A549 (cell line): ENCODE measurements at regions not wholly inside any gene's neighbourhood (a gene's known extent, or its start where the extent isn't known, plus 50 kb on each side); places are given as distances from the start of the nearest gene placed in this dataset.
A peak's percentile ranks its signal among the peaks of the same experiment; 100 is the strongest.

Experiments
- ATAC-seq, 2 experiments: fragments of 200-7000 bp in 1 of 2; fragments of >200 bp in 1 of 2; cut with Nextera tagmentation in 1 of 2; cut with Tn5 transposase in 1 of 2; 3 replicates each; pipeline versions ENCODE4 v1.8.0 to v1.9.1; 2018 to 2020; ENCODE audit warnings: mild to moderate bottlenecking in 1 of 2, moderate library complexity in 1 of 2
- CTCF ChIA-PET: fragments of 300-600 bp; sonication (Branson Sonifier 250); formaldehyde crosslinking; extraction: SDS; loops from one replicate; lab custom pipeline; 2021; ENCODE audit warnings: antibody characterized with exemption, inconsistent platforms; lab: Yijun Ruan, JAX
- POLR2A ChIA-PET: fragments of 350-600 bp; formaldehyde crosslinking; extraction: SDS; loops from one replicate; lab custom pipeline; 2021; ENCODE audit warnings: antibody characterized with exemption, inconsistent platforms; lab: Yijun Ruan, JAX
- DNase-seq, 2 experiments: peaks; one replicate each; pipeline versions ENCODE4 v3.0.0 to v3.0.0-alpha.2; 2011 to 2016; ENCODE audit warnings: low read depth in 1 of 2, low spot score in 1 of 2
- FAIRE-seq: peaks from 2 replicates; lab custom pipeline; 2011; peaks lifted over from hg19 to GRCh38; lab: Jason Lieb, UNC
- H3K27ac ChIP-seq, 2 experiments: fragments of >200 bp; sonication (Bioruptor Twin); formaldehyde crosslinking; 3 replicates each; pipeline ENCODE4 v1.5.1; 2016 to 2017
- H3K4me1 ChIP-seq: fragments of >200 bp; sonication (Bioruptor Twin); formaldehyde crosslinking; 3 replicates; pipeline ENCODE4 v1.6.1; 2016
- H3K4me2 ChIP-seq: fragments of >200 bp; sonication (Bioruptor Twin); formaldehyde crosslinking; 3 replicates; pipeline ENCODE4 v1.6.1; 2016
- H3K4me3 ChIP-seq: fragments of >200 bp; sonication (Bioruptor Twin); formaldehyde crosslinking; 3 replicates; pipeline ENCODE4 v1.5.1; 2016
- H3K9me3 ChIP-seq: fragments of >200 bp; sonication (Bioruptor Twin); formaldehyde crosslinking; 3 replicates; pipeline ENCODE4 v1.6.1; 2016
- CBX2 ChIP-seq: fragments of 200-600 bp; sonication (generic); IDR thresholded peaks from 2 replicates; pipeline ENCODE4 v1.6.1; 2016; ENCODE audit warnings: low read depth, mild to moderate bottlenecking, borderline replicate concordance
- CTCF ChIP-seq: fragments of >200 bp; sonication (Bioruptor Twin); formaldehyde crosslinking; IDR thresholded peaks from 3 replicates; pipeline ENCODE4 v1.5.1; 2016
- E2F6 ChIP-seq: IDR thresholded peaks from 2 replicates; pipeline ENCODE4 v1.6.1; 2012; ENCODE audit warnings: low read depth, borderline replicate concordance
- EHF ChIP-seq: fragments of 250-450 bp; sonication (Bioruptor Pico); IDR thresholded peaks from 2 replicates; pipeline ENCODE4 v1.5.0; 2020; ENCODE audit warnings: mild to moderate bottlenecking
- ESRRA ChIP-seq: fragments of 150-350 bp; IDR thresholded peaks from 2 replicates; pipeline ENCODE4 v1.6.1; 2014; ENCODE audit warnings: mild to moderate bottlenecking, low read length, borderline replicate concordance
- FOSB ChIP-seq: fragments of 250-450 bp; sonication (Bioruptor Pico); IDR thresholded peaks from 2 replicates; pipeline ENCODE4 v1.5.0; 2020; ENCODE audit warnings: mild to moderate bottlenecking, moderate library complexity
- FOSL2 ChIP-seq, 2 experiments: fragments of 450-650 bp in 1 of 2; fragments of >200 bp in 1 of 2; sonication (Bioruptor Twin) in 1 of 2; formaldehyde crosslinking; IDR thresholded peaks; 2 replicates each; pipeline versions ENCODE4 v1.5.0 to v1.6.1; 2016 to 2020; ENCODE audit warnings: mild to moderate bottlenecking in 1 of 2, moderate library complexity in 1 of 2
- FOXS1 ChIP-seq: fragments of 250-450 bp; sonication (Bioruptor Pico); IDR thresholded peaks from 2 replicates; pipeline ENCODE4 v1.5.0; 2020; ENCODE audit warnings: mild to moderate bottlenecking, moderate library complexity
- GATA3 ChIP-seq: IDR thresholded peaks from 2 replicates; pipeline ENCODE4 v1.6.1; 2012; ENCODE audit warnings: borderline replicate concordance
- HES2 ChIP-seq: fragments of >200 bp; sonication (Bioruptor Twin); formaldehyde crosslinking; IDR thresholded peaks from 2 replicates; pipeline ENCODE4 v1.6.1; 2016
- HOXA7 ChIP-seq: fragments of 250-450 bp; sonication (Bioruptor Pico); IDR thresholded peaks from 2 replicates; pipeline ENCODE4 v1.5.0; 2020; ENCODE audit warnings: mild to moderate bottlenecking, moderate library complexity
- HOXB13 ChIP-seq: fragments of 250-450 bp; sonication (Bioruptor Pico); IDR thresholded peaks from 2 replicates; pipeline ENCODE4 v1.5.0; 2020; ENCODE audit warnings: low read depth, mild to moderate bottlenecking, moderate library complexity
- HOXB5 ChIP-seq: fragments of 250-450 bp; sonication (Bioruptor Pico); IDR thresholded peaks from 2 replicates; pipeline ENCODE4 v1.5.0; 2020; ENCODE audit warnings: mild to moderate bottlenecking, moderate library complexity
- MAFK ChIP-seq: fragments of 450-650 bp; IDR thresholded peaks from 2 replicates; pipeline ENCODE4 v1.6.1; 2014; ENCODE audit not compliant: partially characterized antibody
- NFE2L2 ChIP-seq: fragments of 150-350 bp; conservative IDR thresholded peaks from 2 replicates; pipeline ENCODE4 v1.6.1; 2014; ENCODE audit warnings: low read length
- NPAS2 ChIP-seq: fragments of 250-450 bp; sonication (Bioruptor Pico); IDR thresholded peaks from 2 replicates; pipeline ENCODE4 v1.8.0; 2022; ENCODE audit warnings: mild to moderate bottlenecking, moderate library complexity, borderline replicate concordance
- NR3C1 ChIP-seq: fragments of >200 bp; sonication (Bioruptor Twin); formaldehyde crosslinking; IDR thresholded peaks from 3 replicates; pipeline ENCODE4 v1.6.1; 2017
- POLR2AphosphoS2 ChIP-seq: conservative IDR thresholded peaks from 2 replicates; pipeline ENCODE4 v1.6.1; 2012; ENCODE audit warnings: low read length, improper control_type of control experiment, inconsistent platforms
- RAD21 ChIP-seq, 2 experiments: fragments of >200 bp in 1 of 2; sonication (Bioruptor Twin) in 1 of 2; formaldehyde crosslinking in 1 of 2; IDR thresholded peaks in 1 of 2; conservative IDR thresholded peaks in 1 of 2; 2 replicates in 1 of 2; 3 replicates in 1 of 2; pipeline ENCODE4 v1.6.1; 2012 to 2018; ENCODE audit warnings: inconsistent platforms in 1 of 2
- RNF2 ChIP-seq: fragments of 200-600 bp; sonication (generic); IDR thresholded peaks from 2 replicates; pipeline ENCODE4 v1.6.1; 2016; ENCODE audit warnings: low read depth, mild to moderate bottlenecking, antibody characterized with exemption, moderate library complexity, borderline replicate concordance
- SREBF2 ChIP-seq: fragments of 450-650 bp; IDR thresholded peaks from 2 replicates; pipeline ENCODE4 v1.6.1; 2014; ENCODE audit warnings: mild to moderate bottlenecking, moderate library complexity
- TFCP2L1 ChIP-seq: fragments of 250-450 bp; sonication (Bioruptor Pico); IDR thresholded peaks from 2 replicates; pipeline ENCODE4 v1.5.0; 2021; ENCODE audit warnings: mild to moderate bottlenecking
- USF2 ChIP-seq: fragments of 450-650 bp; IDR thresholded peaks from 2 replicates; pipeline ENCODE4 v1.6.1; 2014; ENCODE audit warnings: antibody characterized with exemption
- ZFP36 ChIP-seq: fragments of 450-650 bp; IDR thresholded peaks from 2 replicates; pipeline ENCODE4 v1.6.1; 2014; ENCODE audit warnings: borderline replicate concordance; ENCODE audit not compliant: partially characterized antibody
- ZNF302 ChIP-seq: fragments of 250-450 bp; sonication (Bioruptor Pico); IDR thresholded peaks from 2 replicates; pipeline ENCODE4 v1.9.0; 2021; ENCODE audit warnings: inconsistent platforms, mild to moderate bottlenecking, moderate library complexity
- ZSCAN20 ChIP-seq: fragments of 250-450 bp; sonication (Bioruptor Pico); IDR thresholded peaks from 2 replicates; pipeline ENCODE4 v1.8.0; 2022; ENCODE audit warnings: mild to moderate bottlenecking, moderate library complexity
- WGBS: methylation state at CpG from one replicate; pipeline ENCODE4 v1.1.6; 2017; ENCODE audit errors: missing lambda C conversion rate; 5-methylcytosine and 5-hydroxymethylcytosine counted together

- Histone ChIP-seq H3K4me2 (no peak overlapping the region), H3K4me3 (no peak overlapping the region), H3K4me1 (no peaks in the 10 kb centered on the region), H3K9me3 (peaks cover 5% of the 10 kb centered on the region; the same call in 2 of the 3 replicates), H3K27ac (no peak overlapping the region)
- ATAC-seq (no peak), DNase-seq (no peak), FAIRE-seq (no peak)
- ChIA-PET CTCF (no interaction called here), POLR2A (no interaction called here)
- WGBS, result 26% methylated on average over 3 of the region's 3 CpGs
- TF ChIP-seq E2F6 (no peak), RAD21 (conservative IDR thresholded peaks at IDR 0.05 in 1 of 2, IDR thresholded peaks at IDR 0.05 in 1 of 2) (no peak), USF2 (no peak), TFCP2L1 (CRISPR knock-in tag) (no peak), HES2 (no peak)
These were observed 129.1 kb upstream of the ALKAL2 start for GRCh38 chr2:417006-417405.

GRCh38 chr2:415986-416610 is 128.2 kb upstream of the ALKAL2 start:
- Histone ChIP-seq H3K4me3 (no peak overlapping the region), H3K4me1 (no peaks in the 10 kb centered on the region), H3K9me3 (peaks cover 3% of the 10 kb centered on the region; the same call in 1 of the 3 replicates), H3K4me2 (no peak overlapping the region), H3K27ac (no peak overlapping the region)
- no peak for ATAC-seq
- TF ChIP-seq MAFK, result no peak
- TF ChIP-seq HOXB5, result no peak
- TF ChIP-seq ZSCAN20 (CRISPR knock-in tag), result no peak
- TF ChIP-seq POLR2AphosphoS2, result no peak
- no peak for TF ChIP-seq HOXA7 (CRISPR knock-in tag)
- no peak for TF ChIP-seq CBX2
- no peak for TF ChIP-seq FOXS1 (CRISPR knock-in tag)
- no peak for TF ChIP-seq RNF2
- TF ChIP-seq NR3C1, result no peak
- no peak for TF ChIP-seq HES2
- TF ChIP-seq E2F6, result no peak
- TF ChIP-seq ZFP36, result no peak
- no peak for TF ChIP-seq ZNF302 (CRISPR knock-in tag)
- no peak for TF ChIP-seq HOXB13 (CRISPR knock-in tag)
- TF ChIP-seq EHF (CRISPR knock-in tag), result no peak
- TF ChIP-seq NPAS2 (CRISPR knock-in tag), result no peak
- ChIA-PET POLR2A (no interaction called here), CTCF (no interaction called here)
- FAIRE-seq, result no peak
- no peak for DNase-seq
- 13% methylated on average over 11 of the region's 12 CpGs for WGBS

GRCh38 chr2:409523-409922 is 121.6 kb upstream of the ALKAL2 start:
- FAIRE-seq, result no peak
- TF ChIP-seq SREBF2, result no peak
- no peak for TF ChIP-seq NFE2L2
- TF ChIP-seq RAD21 (conservative IDR thresholded peaks at IDR 0.05 in 1 of 2, IDR thresholded peaks at IDR 0.05 in 1 of 2), result no peak
- TF ChIP-seq FOSL2 (IDR thresholded peaks at IDR 0.05), result no peak
- 0 out of 2 replicates have a peak, but pooled peaks have one; percentile 8 for TF ChIP-seq FOSL2 (CRISPR knock-in tag; IDR thresholded peaks at IDR 0.05)
- TF ChIP-seq ESRRA, result no peak
- no peak for TF ChIP-seq GATA3
- TF ChIP-seq FOSB (CRISPR knock-in tag), result no peak
- TF ChIP-seq CTCF, result no peak

More at GRCh38 chr2:409523-409922, 121.6 kb upstream of the ALKAL2 start:
- CTCF ChIA-PET, result no interaction called here
- H3K4me3 ChIP-seq, result no peak overlapping the region
- no peak for ATAC-seq
- DNase-seq, result no peak
- H3K27ac ChIP-seq, result no peak overlapping the region
- H3K9me3 ChIP-seq, result no peaks in the 10 kb centered on the region; the same call in 2 of the 3 replicates
- H3K4me2 ChIP-seq, result no peak overlapping the region
- POLR2A ChIA-PET, result no interaction called here
- WGBS, result 0% methylated on average over 4 of the region's 4 CpGs
- no peaks in the 10 kb centered on the region for H3K4me1 ChIP-seq
